ENCODE measurements at regions not wholly inside any gene's neighbourhood (a gene's known extent, or its start where the extent isn't known, plus 50 kb on each side); places are given as distances from the start of the nearest gene placed in this dataset.

GRCh38 chr7:79734181-79734580 is 280.7 kb upstream of the MAGI2 start:
- no peak for TF ChIP-seq CTCF (IDR thresholded peaks at IDR 0.05)
- no peak for TF ChIP-seq POLR2A (IDR thresholded peaks at IDR 0.05)
